22Rv1 (cell line): ENCODE measurements at regions not wholly inside any gene's neighbourhood (a gene's known extent, or its start where the extent isn't known, plus 50 kb on each side); places are given as distances from the start of the nearest gene placed in this dataset.

Experiments
- H3K27ac ChIP-seq: fragments of 450-650 bp; 2 replicates; pipeline ENCODE4 v1.5.1; 2017
- CTCF ChIP-seq: fragments of 450-650 bp; IDR thresholded peaks from 2 replicates; pipeline ENCODE4 v1.5.1; 2017; ENCODE audit warnings: mild to moderate bottlenecking
- ZFX ChIP-seq: fragments of 450-650 bp; IDR thresholded peaks from 2 replicates; pipeline ENCODE4 v1.6.1; 2017; ENCODE audit warnings: antibody characterized with exemption, borderline replicate concordance

GRCh38 chr10:64486901-64487300 is 965.7 kb downstream of the REEP3 start:
- TF ChIP-seq CTCF = no peak
- TF ChIP-seq ZFX = no peak
- H3K27ac ChIP-seq = no peak overlapping the region

GRCh38 chr10:64494901-64495300 is 973.7 kb downstream of the REEP3 start:
- H3K27ac ChIP-seq = no peak overlapping the region
- TF ChIP-seq ZFX (no peak), CTCF (no peak)

GRCh38 chr10:64497306-64497705 is 976.1 kb downstream of the REEP3 start:
- no peak overlapping the region for H3K27ac ChIP-seq

GRCh38 chr10:64501807-64502206 is 980.6 kb downstream of the REEP3 start:
- no peak for TF ChIP-seq ZFX
- TF ChIP-seq CTCF = no peak

More at GRCh38 chr10:64497306-64497705, 976.1 kb downstream of the REEP3 start:
- TF ChIP-seq CTCF = no peak
- no peak for TF ChIP-seq ZFX

GRCh38 chr10:64502936-64503335 is 981.7 kb downstream of the REEP3 start:
- no peak overlapping the region for H3K27ac ChIP-seq
- TF ChIP-seq ZFX (no peak), CTCF (no peak)

More at GRCh38 chr10:64501807-64502206, 980.6 kb downstream of the REEP3 start:
- H3K27ac ChIP-seq = no peak overlapping the region

- TF ChIP-seq ZFX (no peak), CTCF (no peak)
- H3K27ac ChIP-seq = no peak overlapping the region
Measured at GRCh38 chr10:64503429-64503828, 982.2 kb downstream of the REEP3 start.

GRCh38 chr10:64505501-64505900 is 984.3 kb downstream of the REEP3 start:
- TF ChIP-seq CTCF = no peak
- no peak for TF ChIP-seq ZFX
- H3K27ac ChIP-seq = no peak overlapping the region
